ENCODE measurements at regions not wholly inside any gene's neighbourhood (a gene's known extent, or its start where the extent isn't known, plus 50 kb on each side); places are given as distances from the start of the nearest gene placed in this dataset.

- Histone ChIP-seq H3K4me1 (ENCODE audit: control insufficient read depth, extremely low read depth, insufficient read depth, low read length) (no peaks in the 10 kb centered on the region), H3K4me3 (replicated peaks in 1 of 3; ENCODE audit: insufficient read depth in 1 of 3, low read depth in 1 of 3, low read length in 3 of 3) (no peak overlapping the region), H3K36me3 (ENCODE audit: control insufficient read depth in 2 of 2, extremely low read depth in 1 of 2, insufficient read depth in 2 of 2, low read length in 2 of 2) (no peaks in the 10 kb centered on the region), H3K4me2 (ENCODE audit: insufficient read depth, low read length) (no peak overlapping the region), H3K79me2 (ENCODE audit: control insufficient read depth, insufficient read depth, low read length) (no peaks in the 10 kb centered on the region), H3K9ac (replicated peaks; ENCODE audit: extremely low read depth, insufficient read depth, low read length) (no peak overlapping the region), H2AFZ (ENCODE audit: low read depth, low read length) (no peak overlapping the region), H3K9me1 (replicated peaks; ENCODE audit: control insufficient read depth, extremely low read depth, insufficient read depth, low read length) (no peaks in the 10 kb centered on the region), H4K20me1 (replicated peaks; ENCODE audit: control insufficient read depth, extremely low read depth, insufficient read depth, low read length) (no peaks in the 10 kb centered on the region), H3K9me3 (replicated peaks; ENCODE audit: control insufficient read depth, insufficient read depth, low read length) (no peaks in the 10 kb centered on the region), H3K27me3 (ENCODE audit: control insufficient read depth in 2 of 2, insufficient read depth in 2 of 2, low read length in 2 of 2) (no peaks in the 10 kb centered on the region), H3K27ac (ENCODE audit: insufficient read depth, low read depth, low read length) (no peak overlapping the region)
- DNase-seq (ENCODE audit: low read depth, low spot score) = no peak
- CTCF ChIA-PET = no interaction called here
- POLR2A ChIA-PET = no interaction called here
- FAIRE-seq = no peak
- intact Hi-C loops (cut with micrococcal nuclease) = no loop called here
- no TSS peak for BruUV-seq (replicated peaks)
- dilution Hi-C loops (cut with MboI; ENCODE audit: extremely low pct_ligation_motif_present, low sequenced_read_pairs) = no loop called here
- TF ChIP-seq POLR2AphosphoS5 (IDR thresholded peaks at IDR 0.05; ENCODE audit: insufficient read depth, low read depth, low read length) (no peak), GATA2 (IDR thresholded peaks at IDR 0.05; ENCODE audit: insufficient read depth, insufficient read length, low read depth, low read length) (no peak), EZH2 (IDR thresholded peaks at IDR 0.05; ENCODE audit: borderline replicate concordance, low read depth, low read length, severe bottlenecking) (no peak)
Observed at GRCh38 chr20:63093966-63094766, 87.4 kb upstream of the BHLHE23 start.

- no peak for TF ChIP-seq JUN (IDR thresholded peaks at IDR 0.05; ENCODE audit: borderline replicate concordance, insufficient read depth, insufficient read length, low read depth)
- no peak for TF ChIP-seq POLR2A (IDR thresholded peaks at IDR 0.05; ENCODE audit: low read depth, low read length)
- TF ChIP-seq MYC (IDR thresholded peaks at IDR 0.05; ENCODE audit: low read depth, low read length) = no peak
- no peak for TF ChIP-seq POLR2AphosphoS5 (IDR thresholded peaks at IDR 0.05; ENCODE audit: insufficient read depth, low read depth, low read length)
- TF ChIP-seq CTCF (IDR thresholded peaks at IDR 0.05; ENCODE audit: extremely low read depth in 1 of 2, insufficient read depth in 1 of 2, low read depth in 1 of 2, low read length in 2 of 2) = no peak
- TF ChIP-seq FOS (IDR thresholded peaks at IDR 0.05; ENCODE audit: borderline replicate concordance, insufficient read depth, low read length) = no peak
- TF ChIP-seq GATA2 (IDR thresholded peaks at IDR 0.05; ENCODE audit: insufficient read depth, insufficient read length, low read depth, low read length) = no peak
- TF ChIP-seq MAX (IDR thresholded peaks at IDR 0.05; ENCODE audit: insufficient read depth, insufficient read length) = no peak
- no peak for TF ChIP-seq EZH2 (IDR thresholded peaks at IDR 0.05; ENCODE audit: borderline replicate concordance, low read depth, low read length, severe bottlenecking)
- no peak overlapping the region for H3K27ac ChIP-seq (ENCODE audit: insufficient read depth, low read depth, low read length)
- no peaks in the 10 kb centered on the region for H3K4me1 ChIP-seq (ENCODE audit: control insufficient read depth, extremely low read depth, insufficient read depth, low read length)
- no peak overlapping the region for H3K4me3 ChIP-seq (replicated peaks in 1 of 3; ENCODE audit: insufficient read depth in 1 of 3, low read depth in 1 of 3, low read length in 3 of 3)
- dilution Hi-C loops (cut with MboI; ENCODE audit: extremely low pct_ligation_motif_present, low sequenced_read_pairs) = no loop called here
- no peaks in the 10 kb centered on the region for H3K9me1 ChIP-seq (replicated peaks; ENCODE audit: control insufficient read depth, extremely low read depth, insufficient read depth, low read length)
- intact Hi-C loops (cut with micrococcal nuclease) = no loop called here
- no peak overlapping the region for H3K4me2 ChIP-seq (ENCODE audit: insufficient read depth, low read length)
- BruUV-seq (replicated peaks) = no TSS peak
- no peaks in the 10 kb centered on the region for H3K36me3 ChIP-seq (ENCODE audit: control insufficient read depth in 2 of 2, extremely low read depth in 1 of 2, insufficient read depth in 2 of 2, low read length in 2 of 2)
- no peaks in the 10 kb centered on the region for H3K9me3 ChIP-seq (replicated peaks; ENCODE audit: control insufficient read depth, insufficient read depth, low read length)
- H3K79me2 ChIP-seq (ENCODE audit: control insufficient read depth, insufficient read depth, low read length) = no peaks in the 10 kb centered on the region
- CTCF ChIA-PET = no interaction called here
- POLR2A ChIA-PET = no interaction called here
- no peak overlapping the region for H2AFZ ChIP-seq (ENCODE audit: low read depth, low read length)
- DNase-seq (ENCODE audit: low read depth, low spot score) (no peak), FAIRE-seq (no peak)
- no peaks in the 10 kb centered on the region for H3K27me3 ChIP-seq (ENCODE audit: control insufficient read depth in 2 of 2, insufficient read depth in 2 of 2, low read length in 2 of 2)
- no peak overlapping the region for H3K9ac ChIP-seq (replicated peaks; ENCODE audit: extremely low read depth, insufficient read depth, low read length)
- H4K20me1 ChIP-seq (replicated peaks; ENCODE audit: control insufficient read depth, extremely low read depth, insufficient read depth, low read length) = no peaks in the 10 kb centered on the region
Observed at GRCh38 chr20:63092660-63093215, 86.0 kb upstream of the BHLHE23 start.
